IMR-90 (cell line): ENCODE measurements at regions not wholly inside any gene's neighbourhood (a gene's known extent, or its start where the extent isn't known, plus 50 kb on each side); places are given as distances from the start of the nearest gene placed in this dataset.

ENCODE experiments used
- ATAC-seq: fragments of 200-7000 bp; cut with Tn5 transposase; 2 replicates; pipeline ENCODE4 v1.9.1; 2020; ENCODE audit warnings: low read depth, mild to moderate bottlenecking, moderate library complexity
- BruUV-seq: library from RNA; stranded (reverse); fragments of 400-500 nt; replicated peaks from 2 replicates; lab custom pipeline; 2021; lab: Mats Ljungman, UMichigan
- CTCF ChIA-PET: fragments of 300-600 bp; formaldehyde crosslinking; extraction: SDS; loops from one replicate; lab custom pipeline; 2021; ENCODE audit warnings: antibody characterized with exemption; lab: Yijun Ruan, JAX
- POLR2A ChIA-PET: fragments of 300-600 bp; sonication (Branson Sonifier 250); formaldehyde crosslinking; loops from one replicate; lab custom pipeline; 2022; ENCODE audit warnings: antibody characterized with exemption; ENCODE audit not compliant: unreplicated experiment; lab: Charles Lee
- DNase-seq: peaks from one replicate; pipeline ENCODE4 v3.0.0; 2013
- H2AFZ ChIP-seq: replicated peaks from 2 replicates; pipeline ENCODE3; 2013; ENCODE audit warnings: low read length, mild to moderate bottlenecking; ENCODE audit not compliant: poor library complexity
- H2AK5ac ChIP-seq: 2 replicates; pipeline ENCODE4 v1.6.1; 2013; ENCODE audit warnings: low read depth, low read length, inconsistent platforms
- H2AK9ac ChIP-seq: replicated peaks from 2 replicates; pipeline ENCODE3; 2013; ENCODE audit warnings: mild to moderate bottlenecking, low read depth, low read length, moderate library complexity; ENCODE audit not compliant: poor library complexity
- H2BK120ac ChIP-seq: 2 replicates; pipeline ENCODE4 v1.6.1; 2013; ENCODE audit warnings: low read depth, low read length, inconsistent platforms
- H2BK15ac ChIP-seq: 3 replicates; pipeline ENCODE4 v1.6.1; 2013; ENCODE audit warnings: low read depth, low read length, inconsistent platforms
- H2BK20ac ChIP-seq: 2 replicates; pipeline ENCODE4 v1.6.1; 2013; ENCODE audit warnings: low read depth, mild to moderate bottlenecking, inconsistent platforms, low read length, moderate library complexity
- H2BK5ac ChIP-seq: 2 replicates; pipeline ENCODE4 v1.6.1; 2013; ENCODE audit warnings: mild to moderate bottlenecking, low read depth, low read length, inconsistent platforms; ENCODE audit not compliant: poor library complexity, severe bottlenecking
- H3K14ac ChIP-seq: replicated peaks from 2 replicates; pipeline ENCODE4 v1.6.1; 2013; ENCODE audit warnings: low read depth, low read length, inconsistent platforms
- H3K18ac ChIP-seq: 2 replicates; pipeline ENCODE4 v1.6.1; 2013; ENCODE audit warnings: low read depth, low read length, control low read depth
- H3K23ac ChIP-seq: 2 replicates; pipeline ENCODE4 v1.6.1; 2013; ENCODE audit warnings: low read depth, low read length, inconsistent platforms
- H3K27ac ChIP-seq: 2 replicates; pipeline ENCODE4 v1.5.1; 2013; ENCODE audit warnings: mild to moderate bottlenecking, control low read depth, low read length; ENCODE audit not compliant: insufficient read depth
- H3K27me3 ChIP-seq: 2 replicates; pipeline ENCODE4 v1.6.1; 2013; ENCODE audit warnings: low read length; ENCODE audit not compliant: control insufficient read depth, insufficient read depth
- H3K36me3 ChIP-seq: 2 replicates; pipeline ENCODE4 v1.6.1; 2013; ENCODE audit warnings: low read length, mixed read lengths; ENCODE audit not compliant: control insufficient read depth, insufficient read depth
- H3K4ac ChIP-seq: 2 replicates; pipeline ENCODE4 v1.6.1; 2013; ENCODE audit warnings: low read depth, low read length, inconsistent platforms
- H3K4me1 ChIP-seq: 2 replicates; pipeline ENCODE4 v1.6.1; 2013; ENCODE audit warnings: low read length, mixed read lengths; ENCODE audit not compliant: control insufficient read depth, insufficient read depth
- H3K4me2 ChIP-seq: 2 replicates; pipeline ENCODE4 v1.6.1; 2013; ENCODE audit warnings: low read depth, mild to moderate bottlenecking, control low read depth, low read length, moderate library complexity
- H3K4me3 ChIP-seq: 2 replicates; pipeline ENCODE4 v1.5.1; 2013; ENCODE audit warnings: low read depth, mild to moderate bottlenecking, control low read depth, low read length, moderate library complexity; ENCODE audit not compliant: insufficient read depth
- H3K56ac ChIP-seq: 2 replicates; pipeline ENCODE4 v1.6.1; 2013; ENCODE audit warnings: low read length, inconsistent platforms; ENCODE audit not compliant: insufficient read depth; ENCODE audit errors: extremely low read depth
- H3K79me1 ChIP-seq, 2 experiments: 2 replicates each; pipeline ENCODE4 v1.6.1; 2013; ENCODE audit warnings: low read length in 2 of 2, inconsistent platforms in 1 of 2, low read depth in 1 of 2
- H3K9ac ChIP-seq: 2 replicates; pipeline ENCODE4 v1.6.1; 2013; ENCODE audit warnings: low read depth, low read length, control low read depth
- H3K9me1 ChIP-seq: 2 replicates; pipeline ENCODE4 v1.6.1; 2013; ENCODE audit warnings: low read length, inconsistent platforms; ENCODE audit not compliant: insufficient read depth
- H3K9me3 ChIP-seq: 2 replicates; pipeline ENCODE4 v1.6.1; 2013; ENCODE audit warnings: low read length; ENCODE audit not compliant: control insufficient read depth, insufficient read depth
- H4K20me1 ChIP-seq: 2 replicates; pipeline ENCODE4 v1.6.1; 2013; ENCODE audit warnings: low read length, inconsistent platforms; ENCODE audit not compliant: insufficient read depth
- H4K5ac ChIP-seq: 2 replicates; pipeline ENCODE4 v1.6.1; 2013; ENCODE audit warnings: mild to moderate bottlenecking, low read depth, low read length, control low read depth
- H4K8ac ChIP-seq, 2 experiments: 2 replicates each; pipeline ENCODE4 v1.6.1; 2013; ENCODE audit warnings: low read depth in 2 of 2, low read length in 2 of 2, control low read depth in 1 of 2, inconsistent platforms in 1 of 2
- H4K91ac ChIP-seq: 2 replicates; pipeline ENCODE4 v1.6.1; 2013; ENCODE audit warnings: low read depth, low read length, inconsistent platforms; ENCODE audit not compliant: insufficient read depth
- BHLHE40 ChIP-seq: fragments of 150-350 bp; IDR thresholded peaks from 2 replicates; pipeline ENCODE4 v1.6.1; 2016; ENCODE audit warnings: mild to moderate bottlenecking, low read depth, low read length
- CEBPB ChIP-seq: IDR thresholded peaks from 2 replicates; pipeline ENCODE4 v1.6.1; 2012; ENCODE audit warnings: low read depth, low read length, improper control_type of control experiment
- CHD1 ChIP-seq: IDR thresholded peaks from 2 replicates; pipeline ENCODE4 v1.6.1; 2012; ENCODE audit warnings: low read depth, low read length, improper control_type of control experiment
- FOS ChIP-seq: fragments of 150-350 bp; IDR thresholded peaks from 2 replicates; pipeline ENCODE4 v1.6.1; 2016; ENCODE audit warnings: low read depth, low read length
- MAZ ChIP-seq: IDR thresholded peaks from 2 replicates; pipeline ENCODE4 v1.6.1; 2012; ENCODE audit warnings: low read depth, mild to moderate bottlenecking, low read length, improper control_type of control experiment, moderate library complexity, borderline replicate concordance
- MXI1 ChIP-seq: IDR thresholded peaks from 2 replicates; pipeline ENCODE4 v1.6.1; 2012; ENCODE audit warnings: low read depth, mild to moderate bottlenecking, low read length, moderate library complexity, borderline replicate concordance
- NFE2L2 ChIP-seq: fragments of 150-350 bp; IDR thresholded peaks from 2 replicates; pipeline ENCODE4 v1.6.1; 2016; ENCODE audit warnings: low read depth, mild to moderate bottlenecking, low read length
- RAD21 ChIP-seq: IDR thresholded peaks from 2 replicates; pipeline ENCODE4 v1.6.1; 2012; ENCODE audit warnings: low read length, improper control_type of control experiment
- RCOR1 ChIP-seq: IDR thresholded peaks from 2 replicates; pipeline ENCODE4 v1.6.1; 2012; ENCODE audit warnings: mild to moderate bottlenecking, low read length, improper control_type of control experiment; ENCODE audit not compliant: insufficient replicate concordance
- RFX5 ChIP-seq: IDR thresholded peaks from 2 replicates; pipeline ENCODE4 v1.8.0; 2012; ENCODE audit warnings: low read depth, mild to moderate bottlenecking, low read length, moderate library complexity
- SMC3 ChIP-seq: fragments of 150-350 bp; IDR thresholded peaks from 2 replicates; pipeline ENCODE4 v1.6.1; 2016; ENCODE audit warnings: low read depth, mild to moderate bottlenecking, antibody characterized with exemption, low read length, moderate library complexity
- WGBS, 2 experiments: methylation state at CpG; one replicate each; pipeline versions ENCODE4 v1.1.5 to v1.1.7; 2013; ENCODE audit warnings: missing lambda C conversion rate in 2 of 2; ENCODE audit not compliant: insufficient read length in 1 of 2; ENCODE audit errors: extremely low coverage in 2 of 2; 5-methylcytosine and 5-hydroxymethylcytosine counted together
- dilution Hi-C: fragments of 300-500 bp; cut with HindIII; formaldehyde crosslinking; loops from one replicate; pipeline ENCODE4 v1.14.3; 2018; ENCODE audit warnings: low sequenced_read_pairs; ENCODE audit not compliant: unreplicated experiment
- in situ Hi-C: fragments of 300-500 bp; cut with MboI; formaldehyde crosslinking; loops from 3 replicates; pipeline ENCODE4 v1.14.3; 2019; ENCODE audit warnings: low sequenced_read_pairs, inconsistent platforms, mixed read lengths
- intact Hi-C: fragments of 100-400 bp; cut with micrococcal nuclease; formaldehyde crosslinking; loops from 2 replicates; pipeline ENCODE4 v1.10.0; 2022
- TF ChIP-seq, protein P1 (sequence below): fragments of 150-350 bp; IDR thresholded peaks from 2 replicates; pipeline ENCODE4 v1.6.1; 2016; ENCODE audit warnings: low read depth, mild to moderate bottlenecking, low read length, moderate library complexity, borderline replicate concordance
- TF ChIP-seq, protein P2 (sequence below): fragments of 150-350 bp; IDR thresholded peaks from 2 replicates; pipeline ENCODE4 v1.6.1; 2017; ENCODE audit warnings: mild to moderate bottlenecking, antibody characterized with exemption, low read length, low read depth

DNA sequence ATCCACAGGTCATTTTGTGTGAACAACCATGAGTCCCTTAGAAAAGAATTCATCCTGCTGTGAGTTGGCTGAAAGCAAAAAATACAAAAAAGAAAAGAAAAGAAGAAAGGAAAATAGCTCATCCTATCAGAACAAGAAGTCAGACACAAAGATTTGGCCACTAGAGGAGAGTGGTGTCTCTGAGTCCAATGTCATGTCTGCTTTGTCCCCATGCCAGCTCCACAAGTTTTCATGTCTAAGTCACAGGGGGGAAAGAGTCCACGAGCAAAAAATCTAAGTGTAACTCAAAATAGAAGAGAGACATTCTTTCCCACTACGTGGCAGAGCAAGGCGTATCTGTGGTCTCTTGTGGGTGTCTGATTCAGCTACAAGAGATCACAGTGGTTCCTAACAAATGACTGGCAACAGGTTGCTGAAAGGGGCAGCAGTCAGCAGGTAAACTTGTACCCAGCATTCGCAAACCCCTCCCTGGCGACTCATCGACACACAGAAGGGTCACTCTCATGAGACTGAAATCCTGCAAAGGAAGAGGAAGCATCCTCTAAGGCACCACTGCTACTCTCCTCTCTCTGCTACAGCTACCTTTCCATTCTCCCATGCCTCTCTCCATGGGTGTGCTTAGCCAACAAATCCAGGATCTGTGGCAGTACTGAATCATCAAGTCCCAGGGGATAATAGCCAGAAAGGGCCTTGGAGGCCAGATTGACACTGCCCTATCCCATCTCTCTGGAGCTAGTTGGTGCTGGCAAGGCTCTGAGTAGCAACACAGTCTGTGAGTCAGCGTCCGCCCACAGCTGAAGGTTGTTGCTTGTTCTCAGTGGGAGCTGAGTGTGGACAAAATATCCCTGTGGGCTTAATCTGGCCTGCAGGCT, 123.0 kb upstream of the SLC39A10 start:
- Histone ChIP-seq H3K27me3 (no peaks in the 10 kb centered on the region), H4K91ac (peak overlapping the region; percentile 91), H4K20me1 (no peaks in the 10 kb centered on the region), H3K9me3 (no peaks in the 10 kb centered on the region), H3K4ac (peak overlapping the region; percentile 94), H3K79me1 (peaks cover 8 to 22% of the 10 kb centered on the region in 2 experiments; a peak in 3 of 4 replicates), H3K18ac (peak overlapping the region; percentile 37), H2BK15ac (peak overlapping the region; percentile 69; the same call in 2 of the 3 replicates), H3K23ac (peak overlapping the region; percentile 98), H2AFZ (peak overlapping the region; percentile 82), H2AK9ac (peak overlapping the region; percentile 85), H4K8ac (peak overlapping the region; percentile 45 to 87), H2BK5ac (peak overlapping the region; percentile 97), H3K14ac (peak overlapping the region; percentile 84), H2AK5ac (peak overlapping the region; percentile 80), H3K4me3 (no peak overlapping the region), H2BK20ac (peak overlapping the region; percentile 98), H3K4me1 (peaks cover 11% of the 10 kb centered on the region), H3K27ac (peak overlapping the region; percentile 65), H3K36me3 (no peaks in the 10 kb centered on the region), H4K5ac (peak overlapping the region; percentile 32), H3K4me2 (peak overlapping the region; percentile 11), H3K9me1 (peaks cover 10% of the 10 kb centered on the region; the same call in 1 of the 2 replicates), H2BK120ac (peak overlapping the region; percentile 95), H3K56ac (peak overlapping the region; percentile 60; the same call in 1 of the 2 replicates), H3K9ac (peak overlapping the region; percentile 56)
- in situ Hi-C loops (loop anchor here (10.0 kb wide), 1 partner anchor 121 kb away; the partner anchor contains the start of gene SLC39A10), intact Hi-C loops (loop anchor here (2.0 to 10.0 kb wide), 3 partner anchors 79 to 401 kb away; partner anchors contain the start of gene SLC39A10), dilution Hi-C loops (no loop called here)
- ChIA-PET CTCF (interaction anchor here (0.8 to 2.4 kb wide), 8 partner anchors 17 to 154 kb away, joined by 3 to 8 read pairs (median 4); partner anchors contain the start of gene SLC39A10), POLR2A (interaction anchor here (1.1 to 1.3 kb wide), 2 partner anchors 28 to 123 kb away, joined by 5 to 6 read pairs; partner anchors contain the start of gene SLC39A10)
- BruUV-seq = no TSS peak
- no CpG with 5 or more reads among the region's 8 CpGs for WGBS, 2 experiments
- ATAC-seq (peak; percentile 84), DNase-seq (peak; percentile 94)
- TF ChIP-seq, protein P1, sequence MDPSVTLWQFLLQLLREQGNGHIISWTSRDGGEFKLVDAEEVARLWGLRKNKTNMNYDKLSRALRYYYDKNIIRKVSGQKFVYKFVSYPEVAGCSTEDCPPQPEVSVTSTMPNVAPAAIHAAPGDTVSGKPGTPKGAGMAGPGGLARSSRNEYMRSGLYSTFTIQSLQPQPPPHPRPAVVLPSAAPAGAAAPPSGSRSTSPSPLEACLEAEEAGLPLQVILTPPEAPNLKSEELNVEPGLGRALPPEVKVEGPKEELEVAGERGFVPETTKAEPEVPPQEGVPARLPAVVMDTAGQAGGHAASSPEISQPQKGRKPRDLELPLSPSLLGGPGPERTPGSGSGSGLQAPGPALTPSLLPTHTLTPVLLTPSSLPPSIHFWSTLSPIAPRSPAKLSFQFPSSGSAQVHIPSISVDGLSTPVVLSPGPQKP = no peak
- TF ChIP-seq SMC3 = peak; percentile 33
- TF ChIP-seq RAD21 = peak; percentile 27; the same call in 1 of the 2 replicates
- no peak for TF ChIP-seq CEBPB
- TF ChIP-seq FOS = peak; percentile 71
- no peak for TF ChIP-seq NFE2L2
- TF ChIP-seq, protein P2, sequence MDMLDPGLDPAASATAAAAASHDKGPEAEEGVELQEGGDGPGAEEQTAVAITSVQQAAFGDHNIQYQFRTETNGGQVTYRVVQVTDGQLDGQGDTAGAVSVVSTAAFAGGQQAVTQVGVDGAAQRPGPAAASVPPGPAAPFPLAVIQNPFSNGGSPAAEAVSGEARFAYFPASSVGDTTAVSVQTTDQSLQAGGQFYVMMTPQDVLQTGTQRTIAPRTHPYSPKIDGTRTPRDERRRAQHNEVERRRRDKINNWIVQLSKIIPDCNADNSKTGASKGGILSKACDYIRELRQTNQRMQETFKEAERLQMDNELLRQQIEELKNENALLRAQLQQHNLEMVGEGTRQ = no peak; the same call in 1 of the 2 replicates
- TF ChIP-seq RCOR1 = peak; percentile 49
- no peak for TF ChIP-seq RFX5
- TF ChIP-seq CHD1 = no peak
- peak; percentile 34; the same call in 1 of the 2 replicates for TF ChIP-seq BHLHE40
- no peak for TF ChIP-seq MAZ
- no peak for TF ChIP-seq MXI1
